Liver (tissue), 8 donors: ENCODE measurements at regions not wholly inside any gene's neighbourhood (a gene's known extent, or its start where the extent isn't known, plus 50 kb on each side); places are given as distances from the start of the nearest gene placed in this dataset.
"Not testable (repeated sequence)": the region's sequence is repeated elsewhere in the genome, so short reads cannot be mapped to it uniquely, and the experiment has no call there.

ENCODE experiments used
- DNase-seq: peaks from one replicate; pipeline ENCODE4 v3.0.0-alpha.2; 2017; ENCODE audit warnings: low spot score
- H3K27ac ChIP-seq, 2 donors: one replicate each; pipeline ENCODE4 v1.7.0; 2013; ENCODE audit warnings: inconsistent platforms in 2 of 2, low read length in 2 of 2, control low read depth in 1 of 2, low read depth in 1 of 2, mild to moderate bottlenecking in 1 of 2
- H3K27me3 ChIP-seq, 4 donors: one replicate each; pipeline versions ENCODE4 v1.6.1 to v1.7.0; 2013; ENCODE audit warnings: low read length in 3 of 4, inconsistent platforms in 1 of 4, mild to moderate bottlenecking in 1 of 4, moderate library complexity in 1 of 4; ENCODE audit not compliant: control insufficient read depth in 4 of 4, insufficient read depth in 4 of 4
- H3K36me3 ChIP-seq, 4 donors: one replicate each; pipeline versions ENCODE4 v1.6.1 to v1.7.0; 2013; ENCODE audit warnings: low read length in 3 of 4, mild to moderate bottlenecking in 3 of 4, low read depth in 1 of 4, moderate library complexity in 1 of 4; ENCODE audit not compliant: control insufficient read depth in 4 of 4, insufficient read depth in 3 of 4
- H3K4me1 ChIP-seq, 4 donors: one replicate each; pipeline versions ENCODE4 v1.6.1 to v1.7.0; 2013; ENCODE audit warnings: low read length in 3 of 4, mild to moderate bottlenecking in 3 of 4, moderate library complexity in 1 of 4; ENCODE audit not compliant: control insufficient read depth in 4 of 4, insufficient read depth in 4 of 4
- H3K4me3 ChIP-seq, 3 donors: one replicate each; pipeline versions ENCODE4 v1.6.1 to v1.7.0; 2013; ENCODE audit warnings: low read length in 3 of 3, control low read depth in 1 of 3, low read depth in 1 of 3, mild to moderate bottlenecking in 1 of 3
- H3K9ac ChIP-seq, 2 donors: one replicate each; pipeline ENCODE4 v1.7.0; 2013; ENCODE audit warnings: low read length in 2 of 2, mild to moderate bottlenecking in 2 of 2, moderate library complexity in 2 of 2, control low read depth in 1 of 2, low read depth in 1 of 2
- H3K9me3 ChIP-seq, 4 donors: one replicate each; pipeline versions ENCODE4 v1.6.1 to v1.7.0; 2013; ENCODE audit warnings: low read length in 3 of 4; ENCODE audit not compliant: control insufficient read depth in 4 of 4
- EGR1 ChIP-seq, 2 donors: IDR thresholded peaks; 2 replicates each; pipeline ENCODE4 v1.6.1; 2016 to 2018; ENCODE audit warnings: antibody characterized with exemption in 2 of 2, low read depth in 2 of 2
- FOXA1 ChIP-seq: IDR thresholded peaks from 2 replicates; pipeline ENCODE4 v1.6.1; 2016; ENCODE audit warnings: antibody characterized with exemption
- FOXA2 ChIP-seq: IDR thresholded peaks from 2 replicates; pipeline ENCODE4 v1.6.1; 2016; ENCODE audit warnings: antibody characterized with exemption
- GABPA ChIP-seq, 2 donors: IDR thresholded peaks in 1 of 2; conservative IDR thresholded peaks in 1 of 2; 2 replicates each; pipeline ENCODE4 v1.6.1; 2016; ENCODE audit warnings: antibody characterized with exemption in 2 of 2, mild to moderate bottlenecking in 1 of 2, moderate library complexity in 1 of 2
- HNF4A ChIP-seq, 2 donors: conservative IDR thresholded peaks; 2 replicates each; pipeline ENCODE4 v1.6.1; 2016; ENCODE audit warnings: antibody characterized with exemption in 2 of 2, mild to moderate bottlenecking in 2 of 2
- HNF4G ChIP-seq: IDR thresholded peaks from 2 replicates; pipeline ENCODE4 v1.6.1; 2016; ENCODE audit warnings: antibody characterized with exemption
- JUND ChIP-seq, 2 donors: IDR thresholded peaks; 2 replicates each; pipeline ENCODE4 v1.6.1; 2016; ENCODE audit warnings: antibody characterized with exemption in 2 of 2
- NR2F2 ChIP-seq: IDR thresholded peaks from 2 replicates; pipeline ENCODE4 v1.6.1; 2016; ENCODE audit warnings: antibody characterized with exemption
- RAD21 ChIP-seq, 2 donors: IDR thresholded peaks; 2 replicates each; pipeline ENCODE4 v1.6.1; 2016; ENCODE audit warnings: antibody characterized with exemption in 2 of 2, mild to moderate bottlenecking in 2 of 2
- RXRA ChIP-seq, 2 donors: IDR thresholded peaks; 2 replicates each; pipeline ENCODE4 v1.6.1; 2017 to 2018; ENCODE audit warnings: antibody characterized with exemption in 2 of 2, mild to moderate bottlenecking in 1 of 2
- SP1 ChIP-seq: IDR thresholded peaks from 2 replicates; pipeline ENCODE4 v1.6.1; 2018; ENCODE audit warnings: antibody characterized with exemption, mild to moderate bottlenecking
- TAF1 ChIP-seq: conservative IDR thresholded peaks from 2 replicates; pipeline ENCODE4 v1.6.1; 2016; ENCODE audit warnings: antibody characterized with exemption, mild to moderate bottlenecking
- YY1 ChIP-seq: IDR thresholded peaks from 2 replicates; pipeline ENCODE4 v1.6.1; 2016; ENCODE audit warnings: antibody characterized with exemption, mild to moderate bottlenecking
- WGBS: extraction: QIAGEN DNeasy Blood & Tissue Kit; methylation state at CpG from one replicate; pipeline ENCODE4 v1.1.7; 2013; 5-methylcytosine and 5-hydroxymethylcytosine counted together
- TF ChIP-seq, protein P1 (sequence below): fragments of 150-350 bp; IDR thresholded peaks from 2 replicates; pipeline ENCODE4 v1.5.1; 2017; ENCODE audit warnings: improper control_type of control experiment, low read depth, low read length; ENCODE audit not compliant: missing input control
- TF ChIP-seq, protein P2 (sequence below): IDR thresholded peaks from 2 replicates; pipeline ENCODE4 v1.6.1; 2016; ENCODE audit warnings: antibody characterized with exemption
- TF ChIP-seq, protein P3 (sequence below): IDR thresholded peaks from 2 replicates; pipeline ENCODE4 v1.6.1; 2016; ENCODE audit warnings: antibody characterized with exemption
- TF ChIP-seq, protein P4 (sequence below): IDR thresholded peaks from 2 replicates; pipeline ENCODE4 v1.6.1; 2016; ENCODE audit warnings: antibody characterized with exemption, mild to moderate bottlenecking
- TF ChIP-seq, protein P5 (sequence below): IDR thresholded peaks from 2 replicates; pipeline ENCODE4 v1.6.1; 2016; ENCODE audit warnings: antibody characterized with exemption
- donor health status: healthy.
- donor health status: healthy.
- donor health status: healthy.
- donor health status: healthy.
- donor health status: healthy.

DNA sequence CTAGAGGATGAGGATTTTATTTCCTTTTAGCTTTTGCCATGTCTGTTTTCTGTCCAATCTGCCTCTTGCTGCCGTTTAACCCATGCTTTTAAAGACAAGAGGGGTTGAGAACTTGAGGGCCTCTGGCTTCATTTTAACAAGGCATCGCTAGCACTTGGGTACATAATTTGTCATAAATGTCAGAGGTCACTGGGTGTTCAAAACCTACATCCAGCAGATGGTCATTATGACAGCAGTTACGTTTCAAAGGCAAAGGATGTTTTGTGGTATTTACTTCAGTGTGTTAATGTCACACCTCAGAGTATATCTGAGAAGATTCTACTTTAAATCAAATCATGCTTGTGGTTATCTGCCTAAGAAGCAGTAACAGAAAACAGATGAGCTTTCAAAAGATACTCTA is 918.3 kb downstream of the NR2F1-AS1 start (continued):
- TF ChIP-seq, protein P1, sequence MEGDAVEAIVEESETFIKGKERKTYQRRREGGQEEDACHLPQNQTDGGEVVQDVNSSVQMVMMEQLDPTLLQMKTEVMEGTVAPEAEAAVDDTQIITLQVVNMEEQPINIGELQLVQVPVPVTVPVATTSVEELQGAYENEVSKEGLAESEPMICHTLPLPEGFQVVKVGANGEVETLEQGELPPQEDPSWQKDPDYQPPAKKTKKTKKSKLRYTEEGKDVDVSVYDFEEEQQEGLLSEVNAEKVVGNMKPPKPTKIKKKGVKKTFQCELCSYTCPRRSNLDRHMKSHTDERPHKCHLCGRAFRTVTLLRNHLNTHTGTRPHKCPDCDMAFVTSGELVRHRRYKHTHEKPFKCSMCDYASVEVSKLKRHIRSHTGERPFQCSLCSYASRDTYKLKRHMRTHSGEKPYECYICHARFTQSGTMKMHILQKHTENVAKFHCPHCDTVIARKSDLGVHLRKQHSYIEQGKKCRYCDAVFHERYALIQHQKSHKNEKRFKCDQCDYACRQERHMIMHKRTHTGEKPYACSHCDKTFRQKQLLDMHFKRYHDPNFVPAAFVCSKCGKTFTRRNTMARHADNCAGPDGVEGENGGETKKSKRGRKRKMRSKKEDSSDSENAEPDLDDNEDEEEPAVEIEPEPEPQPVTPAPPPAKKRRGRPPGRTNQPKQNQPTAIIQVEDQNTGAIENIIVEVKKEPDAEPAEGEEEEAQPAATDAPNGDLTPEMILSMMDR = no peak
- no peak for TF ChIP-seq NR2F2
- no peak for TF ChIP-seq JUND (IDR thresholded peaks at IDR 0.05)
- TF ChIP-seq GABPA (IDR thresholded peaks at IDR 0.05 in 1 of 2, conservative IDR thresholded peaks at IDR 0.05 in 1 of 2) = no peak
- TF ChIP-seq HNF4G = no peak
- TF ChIP-seq, protein P2, sequence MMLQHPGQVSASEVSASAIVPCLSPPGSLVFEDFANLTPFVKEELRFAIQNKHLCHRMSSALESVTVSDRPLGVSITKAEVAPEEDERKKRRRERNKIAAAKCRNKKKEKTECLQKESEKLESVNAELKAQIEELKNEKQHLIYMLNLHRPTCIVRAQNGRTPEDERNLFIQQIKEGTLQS = no peak
- no peak for TF ChIP-seq YY1
- TF ChIP-seq HNF4A (conservative IDR thresholded peaks at IDR 0.05) = no peak
- no peak for TF ChIP-seq RAD21 (IDR thresholded peaks at IDR 0.05)
- TF ChIP-seq FOXA1 = no peak

DNA sequence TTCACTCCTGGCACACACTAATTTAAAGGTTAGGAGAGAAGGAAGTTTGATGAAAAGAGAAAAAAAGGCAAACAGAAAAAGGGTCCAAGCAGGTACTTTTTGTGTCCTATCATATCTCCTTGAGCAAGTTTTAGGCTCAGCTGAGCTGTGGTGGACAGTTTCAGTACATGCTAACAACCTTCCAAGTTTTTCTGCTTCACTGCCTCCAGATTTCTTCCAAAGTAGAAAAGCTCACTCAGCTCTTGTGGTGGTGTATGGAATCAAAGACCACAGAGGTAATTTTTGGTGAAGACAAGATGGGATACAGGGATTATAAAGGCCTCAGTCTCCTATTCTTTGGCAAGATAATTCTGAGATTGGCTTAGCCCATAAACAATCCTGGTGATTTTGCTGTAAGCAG is 921.8 kb downstream of the NR2F1-AS1 start:
- H3K9ac ChIP-seq = no peak overlapping the region
- no peak for DNase-seq
- H3K36me3 ChIP-seq = no peaks in the 10 kb centered on the region
- H3K27ac ChIP-seq = no peak overlapping the region
- no peak for TF ChIP-seq YY1
- no peak for TF ChIP-seq FOXA1
- TF ChIP-seq, protein P2 = no peak
- TF ChIP-seq TAF1 = no peak
- TF ChIP-seq RAD21 (IDR thresholded peaks at IDR 0.05) = no peak
- TF ChIP-seq, protein P3, sequence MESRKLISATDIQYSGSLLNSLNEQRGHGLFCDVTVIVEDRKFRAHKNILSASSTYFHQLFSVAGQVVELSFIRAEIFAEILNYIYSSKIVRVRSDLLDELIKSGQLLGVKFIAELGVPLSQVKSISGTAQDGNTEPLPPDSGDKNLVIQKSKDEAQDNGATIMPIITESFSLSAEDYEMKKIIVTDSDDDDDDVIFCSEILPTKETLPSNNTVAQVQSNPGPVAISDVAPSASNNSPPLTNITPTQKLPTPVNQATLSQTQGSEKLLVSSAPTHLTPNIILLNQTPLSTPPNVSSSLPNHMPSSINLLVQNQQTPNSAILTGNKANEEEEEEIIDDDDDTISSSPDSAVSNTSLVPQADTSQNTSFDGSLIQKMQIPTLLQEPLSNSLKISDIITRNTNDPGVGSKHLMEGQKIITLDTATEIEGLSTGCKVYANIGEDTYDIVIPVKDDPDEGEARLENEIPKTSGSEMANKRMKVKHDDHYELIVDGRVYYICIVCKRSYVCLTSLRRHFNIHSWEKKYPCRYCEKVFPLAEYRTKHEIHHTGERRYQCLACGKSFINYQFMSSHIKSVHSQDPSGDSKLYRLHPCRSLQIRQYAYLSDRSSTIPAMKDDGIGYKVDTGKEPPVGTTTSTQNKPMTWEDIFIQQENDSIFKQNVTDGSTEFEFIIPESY = no peak
- no peak for TF ChIP-seq HNF4G
- no peak for TF ChIP-seq GABPA (IDR thresholded peaks at IDR 0.05 in 1 of 2, conservative IDR thresholded peaks at IDR 0.05 in 1 of 2)
- no peak for TF ChIP-seq SP1
- TF ChIP-seq EGR1 (IDR thresholded peaks at IDR 0.05; ENCODE audit: low read depth in 2 of 2) = no peak
- TF ChIP-seq, protein P4, sequence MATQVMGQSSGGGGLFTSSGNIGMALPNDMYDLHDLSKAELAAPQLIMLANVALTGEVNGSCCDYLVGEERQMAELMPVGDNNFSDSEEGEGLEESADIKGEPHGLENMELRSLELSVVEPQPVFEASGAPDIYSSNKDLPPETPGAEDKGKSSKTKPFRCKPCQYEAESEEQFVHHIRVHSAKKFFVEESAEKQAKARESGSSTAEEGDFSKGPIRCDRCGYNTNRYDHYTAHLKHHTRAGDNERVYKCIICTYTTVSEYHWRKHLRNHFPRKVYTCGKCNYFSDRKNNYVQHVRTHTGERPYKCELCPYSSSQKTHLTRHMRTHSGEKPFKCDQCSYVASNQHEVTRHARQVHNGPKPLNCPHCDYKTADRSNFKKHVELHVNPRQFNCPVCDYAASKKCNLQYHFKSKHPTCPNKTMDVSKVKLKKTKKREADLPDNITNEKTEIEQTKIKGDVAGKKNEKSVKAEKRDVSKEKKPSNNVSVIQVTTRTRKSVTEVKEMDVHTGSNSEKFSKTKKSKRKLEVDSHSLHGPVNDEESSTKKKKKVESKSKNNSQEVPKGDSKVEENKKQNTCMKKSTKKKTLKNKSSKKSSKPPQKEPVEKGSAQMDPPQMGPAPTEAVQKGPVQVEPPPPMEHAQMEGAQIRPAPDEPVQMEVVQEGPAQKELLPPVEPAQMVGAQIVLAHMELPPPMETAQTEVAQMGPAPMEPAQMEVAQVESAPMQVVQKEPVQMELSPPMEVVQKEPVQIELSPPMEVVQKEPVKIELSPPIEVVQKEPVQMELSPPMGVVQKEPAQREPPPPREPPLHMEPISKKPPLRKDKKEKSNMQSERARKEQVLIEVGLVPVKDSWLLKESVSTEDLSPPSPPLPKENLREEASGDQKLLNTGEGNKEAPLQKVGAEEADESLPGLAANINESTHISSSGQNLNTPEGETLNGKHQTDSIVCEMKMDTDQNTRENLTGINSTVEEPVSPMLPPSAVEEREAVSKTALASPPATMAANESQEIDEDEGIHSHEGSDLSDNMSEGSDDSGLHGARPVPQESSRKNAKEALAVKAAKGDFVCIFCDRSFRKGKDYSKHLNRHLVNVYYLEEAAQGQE = no peak
- TF ChIP-seq, protein P1 = no peak
- TF ChIP-seq FOXA2 = no peak
- no peak for TF ChIP-seq RXRA (IDR thresholded peaks at IDR 0.05)
- TF ChIP-seq, protein P5, sequence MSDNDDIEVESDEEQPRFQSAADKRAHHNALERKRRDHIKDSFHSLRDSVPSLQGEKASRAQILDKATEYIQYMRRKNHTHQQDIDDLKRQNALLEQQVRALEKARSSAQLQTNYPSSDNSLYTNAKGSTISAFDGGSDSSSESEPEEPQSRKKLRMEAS = no peak
- no peak for TF ChIP-seq HNF4A (conservative IDR thresholded peaks at IDR 0.05)
- no peak for TF ChIP-seq JUND (IDR thresholded peaks at IDR 0.05)
- TF ChIP-seq NR2F2 = no peak
- H3K4me1 ChIP-seq = no peaks in the 10 kb centered on the region
- H3K27me3 ChIP-seq = no peaks in the 10 kb centered on the region
- no peaks in the 10 kb centered on the region for H3K9me3 ChIP-seq
- no peak overlapping the region for H3K4me3 ChIP-seq

DNA sequence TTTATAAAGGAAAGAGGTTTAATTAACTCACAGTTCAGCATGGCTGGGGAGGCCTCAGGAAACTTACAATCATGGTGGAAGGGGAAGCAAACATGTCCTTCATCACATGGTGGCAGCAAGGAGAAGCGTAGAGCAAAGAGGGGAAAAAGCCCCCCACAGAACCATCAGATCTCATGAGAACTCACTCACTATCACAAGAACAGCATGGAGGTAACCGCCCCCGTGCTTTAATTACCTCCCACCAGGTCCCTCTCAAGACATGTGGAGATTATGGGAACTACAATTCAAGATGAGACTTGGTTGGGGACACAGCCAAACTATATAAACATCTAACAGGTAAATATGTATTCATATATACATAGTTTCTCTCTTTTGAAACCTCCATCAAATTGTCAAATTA is 926.4 kb downstream of the NR2F1-AS1 start:
- H3K27ac ChIP-seq, H3K9ac ChIP-seq, H3K4me3 ChIP-seq, H3K9me3 ChIP-seq, H3K36me3 ChIP-seq, H3K27me3 ChIP-seq, DNase-seq, H3K4me1 ChIP-seq: not testable (repeated sequence)
- whole genome bisulfite sequencing = 89% methylated on average over 3 of the region's 3 CpGs
